ENCODE measurements at regions not wholly inside any gene's neighbourhood (a gene's known extent, or its start where the extent isn't known, plus 50 kb on each side); places are given as distances from the start of the nearest gene placed in this dataset.

DNA sequence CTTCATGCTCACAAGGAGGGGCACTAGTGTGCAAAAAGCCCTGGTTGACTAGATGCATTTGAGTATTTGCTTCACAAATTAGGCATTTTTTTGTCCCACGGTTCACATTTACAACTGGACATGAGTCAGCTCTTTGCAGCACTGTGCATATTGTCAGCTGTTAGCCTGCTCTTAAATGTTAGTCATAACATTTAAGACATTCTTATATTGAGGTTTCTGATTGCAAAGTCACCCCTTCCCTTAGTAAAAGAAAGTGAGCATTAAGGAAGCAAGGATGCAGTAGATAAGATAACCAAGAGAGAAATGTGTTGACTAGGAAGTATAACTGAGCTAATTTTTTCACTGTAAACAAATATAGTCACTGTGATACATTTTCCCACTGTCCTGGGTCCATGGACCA, 132.6 kb upstream of the CTTNBP2NL start:
- TF ChIP-seq, protein P1, sequence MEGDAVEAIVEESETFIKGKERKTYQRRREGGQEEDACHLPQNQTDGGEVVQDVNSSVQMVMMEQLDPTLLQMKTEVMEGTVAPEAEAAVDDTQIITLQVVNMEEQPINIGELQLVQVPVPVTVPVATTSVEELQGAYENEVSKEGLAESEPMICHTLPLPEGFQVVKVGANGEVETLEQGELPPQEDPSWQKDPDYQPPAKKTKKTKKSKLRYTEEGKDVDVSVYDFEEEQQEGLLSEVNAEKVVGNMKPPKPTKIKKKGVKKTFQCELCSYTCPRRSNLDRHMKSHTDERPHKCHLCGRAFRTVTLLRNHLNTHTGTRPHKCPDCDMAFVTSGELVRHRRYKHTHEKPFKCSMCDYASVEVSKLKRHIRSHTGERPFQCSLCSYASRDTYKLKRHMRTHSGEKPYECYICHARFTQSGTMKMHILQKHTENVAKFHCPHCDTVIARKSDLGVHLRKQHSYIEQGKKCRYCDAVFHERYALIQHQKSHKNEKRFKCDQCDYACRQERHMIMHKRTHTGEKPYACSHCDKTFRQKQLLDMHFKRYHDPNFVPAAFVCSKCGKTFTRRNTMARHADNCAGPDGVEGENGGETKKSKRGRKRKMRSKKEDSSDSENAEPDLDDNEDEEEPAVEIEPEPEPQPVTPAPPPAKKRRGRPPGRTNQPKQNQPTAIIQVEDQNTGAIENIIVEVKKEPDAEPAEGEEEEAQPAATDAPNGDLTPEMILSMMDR (IDR thresholded peaks at IDR 0.05; ENCODE audit: partially characterized antibody, unreplicated experiment): no peak
- no peaks in the 10 kb centered on the region for H3K36me3 Mint-ChIP-seq (ENCODE audit: unreplicated experiment)
- no peaks in the 10 kb centered on the region for H3K9me3 Mint-ChIP-seq (ENCODE audit: unreplicated experiment)
- no peak overlapping the region for H3K27ac Mint-ChIP-seq (ENCODE audit: unreplicated experiment)
- H3K4me3 Mint-ChIP-seq (ENCODE audit: unreplicated experiment): no peak overlapping the region
- H3K4me1 Mint-ChIP-seq (ENCODE audit: low read depth, unreplicated experiment): peaks cover 8% of the 10 kb centered on the region
- DNase-seq: no peak
- H3K27me3 Mint-ChIP-seq (ENCODE audit: unreplicated experiment): peaks cover 1% of the 10 kb centered on the region

DNA sequence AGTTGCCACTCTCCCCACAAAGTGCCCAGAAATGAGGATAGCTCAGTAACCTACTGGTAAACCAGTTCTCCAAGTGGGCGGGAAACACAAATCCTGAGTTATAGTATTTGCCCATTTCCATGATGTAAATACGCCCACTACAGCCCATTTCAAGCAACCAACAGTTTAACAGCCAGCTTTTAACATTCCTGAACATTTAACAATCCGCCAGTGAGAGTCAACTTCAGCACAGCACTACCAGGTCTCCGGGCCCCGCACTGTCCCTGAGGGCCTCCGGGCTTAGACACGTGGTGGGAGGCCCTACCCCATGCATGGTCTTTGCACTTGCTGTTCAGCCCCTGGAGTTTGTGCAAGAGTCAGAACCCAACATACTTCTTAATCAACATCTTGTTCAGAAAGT, 132.0 kb upstream of the CTTNBP2NL start:
- Mint-ChIP-seq H3K9me3 (ENCODE audit: unreplicated experiment) (no peaks in the 10 kb centered on the region), H3K36me3 (ENCODE audit: unreplicated experiment) (no peaks in the 10 kb centered on the region), H3K27me3 (ENCODE audit: unreplicated experiment) (peaks cover 1% of the 10 kb centered on the region), H3K27ac (ENCODE audit: unreplicated experiment) (no peak overlapping the region), H3K4me3 (ENCODE audit: unreplicated experiment) (no peak overlapping the region), H3K4me1 (ENCODE audit: low read depth, unreplicated experiment) (peaks cover 8% of the 10 kb centered on the region)
- TF ChIP-seq, protein P1 (IDR thresholded peaks at IDR 0.05; ENCODE audit: partially characterized antibody, unreplicated experiment): no peak
- no peak for DNase-seq

DNA sequence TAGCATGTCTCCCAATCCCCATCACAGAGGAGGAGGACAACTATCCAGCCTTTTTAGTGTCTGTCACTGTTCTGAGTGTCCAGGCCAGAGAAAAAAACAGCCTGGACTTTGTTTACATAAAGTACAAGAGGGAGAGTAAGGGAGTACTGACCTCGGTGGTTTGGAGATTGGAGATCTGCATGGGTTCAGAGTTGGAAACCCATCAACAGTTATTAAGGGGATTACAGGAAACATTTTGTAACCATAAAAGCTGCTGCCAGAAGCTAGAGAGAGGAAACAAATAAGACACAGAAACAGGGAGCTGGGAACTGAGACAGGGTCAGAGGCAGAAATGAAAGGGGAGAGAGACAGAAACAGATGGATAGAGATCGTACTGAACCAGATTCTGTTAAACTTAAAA, 131.5 kb upstream of the CTTNBP2NL start:
- H3K27ac Mint-ChIP-seq (ENCODE audit: unreplicated experiment): no peak overlapping the region
- TF ChIP-seq, protein P1 (IDR thresholded peaks at IDR 0.05; ENCODE audit: partially characterized antibody, unreplicated experiment): no peak
- peaks cover 1% of the 10 kb centered on the region for H3K27me3 Mint-ChIP-seq (ENCODE audit: unreplicated experiment)
- peaks cover 8% of the 10 kb centered on the region for H3K4me1 Mint-ChIP-seq (ENCODE audit: low read depth, unreplicated experiment)
- no peaks in the 10 kb centered on the region for H3K9me3 Mint-ChIP-seq (ENCODE audit: unreplicated experiment)
- H3K4me3 Mint-ChIP-seq (ENCODE audit: unreplicated experiment): no peak overlapping the region
- no peak for DNase-seq
- H3K36me3 Mint-ChIP-seq (ENCODE audit: unreplicated experiment): no peaks in the 10 kb centered on the region

DNA sequence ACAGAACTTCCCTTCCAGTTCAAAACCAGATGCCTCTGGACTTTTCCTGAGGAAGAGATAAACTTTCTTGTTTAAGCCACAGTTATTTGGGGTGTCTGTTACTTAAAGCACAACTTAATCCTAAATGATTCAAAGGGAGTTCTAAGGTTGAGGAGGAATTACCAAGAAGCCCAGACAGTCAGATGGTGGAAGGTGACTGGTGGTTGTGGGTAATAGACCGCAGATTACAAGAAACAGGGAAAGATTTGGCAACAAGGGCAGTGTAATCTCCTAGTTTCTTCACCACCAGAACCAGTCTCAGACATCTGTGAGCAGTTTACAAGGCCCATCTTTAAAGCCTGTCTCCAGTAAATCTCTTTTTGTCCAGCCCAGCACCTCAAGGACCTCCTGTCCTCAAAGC, 130.1 kb upstream of the CTTNBP2NL start:
- DNase-seq: no peak
- Mint-ChIP-seq H3K36me3 (ENCODE audit: unreplicated experiment) (no peaks in the 10 kb centered on the region), H3K4me1 (ENCODE audit: low read depth, unreplicated experiment) (peaks cover 8% of the 10 kb centered on the region), H3K27ac (ENCODE audit: unreplicated experiment) (no peak overlapping the region), H3K27me3 (ENCODE audit: unreplicated experiment) (peaks cover 1% of the 10 kb centered on the region), H3K4me3 (ENCODE audit: unreplicated experiment) (no peak overlapping the region), H3K9me3 (ENCODE audit: unreplicated experiment) (peaks cover 2% of the 10 kb centered on the region)
- TF ChIP-seq, protein P1 (IDR thresholded peaks at IDR 0.05; ENCODE audit: partially characterized antibody, unreplicated experiment): no peak

DNA sequence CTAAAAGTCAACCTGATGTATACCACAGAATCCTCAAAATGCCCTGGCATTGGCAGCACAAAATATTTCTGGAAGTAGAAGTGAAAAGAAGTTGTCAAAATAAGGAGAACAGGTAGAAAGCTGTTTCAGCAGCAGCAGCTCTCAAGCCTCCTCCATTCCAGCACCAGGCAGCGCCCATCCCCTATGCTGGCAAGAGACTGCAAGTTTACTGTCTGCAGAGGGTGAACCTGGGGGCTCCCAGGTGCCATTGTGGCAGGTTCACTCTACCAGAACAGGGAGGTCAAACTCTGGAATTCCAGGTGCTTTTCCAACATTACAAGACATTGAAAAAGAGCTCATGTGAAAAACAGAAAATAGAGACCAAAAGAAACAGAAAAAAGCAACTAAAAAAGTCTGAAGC, 128.8 kb upstream of the CTTNBP2NL start:
- Mint-ChIP-seq H3K4me3 (ENCODE audit: unreplicated experiment) (no peak overlapping the region), H3K27me3 (ENCODE audit: unreplicated experiment) (peaks cover 1% of the 10 kb centered on the region), H3K36me3 (ENCODE audit: unreplicated experiment) (no peaks in the 10 kb centered on the region), H3K27ac (ENCODE audit: unreplicated experiment) (no peak overlapping the region), H3K9me3 (ENCODE audit: unreplicated experiment) (peaks cover 2% of the 10 kb centered on the region), H3K4me1 (ENCODE audit: low read depth, unreplicated experiment) (peaks cover 8% of the 10 kb centered on the region)
- DNase-seq: no peak
- TF ChIP-seq, protein P1 (IDR thresholded peaks at IDR 0.05; ENCODE audit: partially characterized antibody, unreplicated experiment): no peak
